Peyer's patch (tissue), 4 donors: ENCODE measurements at regions not wholly inside any gene's neighbourhood (a gene's known extent, or its start where the extent isn't known, plus 50 kb on each side); places are given as distances from the start of the nearest gene placed in this dataset.
"Not testable (repeated sequence)": the region's sequence is repeated elsewhere in the genome, so short reads cannot be mapped to it uniquely, and the experiment has no call there.

Experiments
- DNase-seq, 3 donors: peaks; one replicate each; pipeline ENCODE4 v3.0.0-alpha.2; 2017 to 2019
- H3K27ac ChIP-seq, 4 donors: fragments of 200-600 bp; sonication (generic); one replicate each; pipeline ENCODE4 v1.5.1; 2016 to 2019
- H3K27me3 ChIP-seq, 2 donors: fragments of 200-600 bp; sonication (generic); one replicate each; pipeline ENCODE4 v1.5.1; 2019
- H3K36me3 ChIP-seq, 3 donors: fragments of 200-600 bp; sonication (generic); one replicate each; pipeline ENCODE4 v1.5.1; 2016 to 2019
- H3K4me1 ChIP-seq, 4 donors: fragments of 200-600 bp; sonication (generic); one replicate each; pipeline ENCODE4 v1.5.1; 2016 to 2019
- H3K4me3 ChIP-seq, 4 donors: fragments of 200-600 bp; sonication (generic); 1 replicate in 3 of 4; 2 replicates in 1 of 4; pipeline ENCODE4 v1.5.1; 2016 to 2019; ENCODE audit warnings: mild to moderate bottlenecking in 1 of 4
- H3K9me3 ChIP-seq, 4 donors: fragments of 200-600 bp; sonication (generic); one replicate each; pipeline ENCODE4 v1.5.1; 2016 to 2019; ENCODE audit warnings: mild to moderate bottlenecking in 1 of 4
- CTCF ChIP-seq, 6 experiments: fragments of 450-650 bp in 4 of 6; fragments of 200-600 bp in 2 of 6; sonication (generic) in 1 of 6; IDR thresholded peaks; one replicate each; pipeline ENCODE4 v1.5.1; 2017 to 2019; ENCODE audit warnings: antibody characterized with exemption in 6 of 6, mild to moderate bottlenecking in 3 of 6, moderate library complexity in 1 of 6
- POLR2A ChIP-seq, 2 donors: fragments of 450-650 bp; IDR thresholded peaks; one replicate each; pipeline ENCODE4 v1.5.1; 2017; ENCODE audit warnings: antibody characterized with exemption in 2 of 2, mild to moderate bottlenecking in 2 of 2, moderate library complexity in 2 of 2

- H3K27me3 ChIP-seq, result no peaks in the 10 kb centered on the region
- TF ChIP-seq POLR2A (IDR thresholded peaks at IDR 0.05), result no peak
- no peak for TF ChIP-seq CTCF (IDR thresholded peaks at IDR 0.05)
- H3K4me3 ChIP-seq, result no peak overlapping the region
- no peaks in the 10 kb centered on the region for H3K4me1 ChIP-seq
- no peaks in the 10 kb centered on the region for H3K9me3 ChIP-seq
- DNase-seq, result no peak
- no peak overlapping the region for H3K27ac ChIP-seq
- H3K36me3 ChIP-seq, result no peaks in the 10 kb centered on the region
These were observed 931.7 kb upstream of the HS3ST1 start for GRCh38 chr4:12360391-12360790.

- TF ChIP-seq POLR2A (IDR thresholded peaks at IDR 0.05) (no peak), CTCF (IDR thresholded peaks at IDR 0.05) (no peak)
- Histone ChIP-seq H3K4me1 (no peaks in the 10 kb centered on the region), H3K4me3 (no peak overlapping the region), H3K9me3 (no peaks in the 10 kb centered on the region), H3K27ac (no peak overlapping the region), H3K27me3 (no peaks in the 10 kb centered on the region), H3K36me3 (no peaks in the 10 kb centered on the region)
- DNase-seq, result no peak
These were observed 930.7 kb upstream of the HS3ST1 start for GRCh38 chr4:12359420-12359819.

DNA sequence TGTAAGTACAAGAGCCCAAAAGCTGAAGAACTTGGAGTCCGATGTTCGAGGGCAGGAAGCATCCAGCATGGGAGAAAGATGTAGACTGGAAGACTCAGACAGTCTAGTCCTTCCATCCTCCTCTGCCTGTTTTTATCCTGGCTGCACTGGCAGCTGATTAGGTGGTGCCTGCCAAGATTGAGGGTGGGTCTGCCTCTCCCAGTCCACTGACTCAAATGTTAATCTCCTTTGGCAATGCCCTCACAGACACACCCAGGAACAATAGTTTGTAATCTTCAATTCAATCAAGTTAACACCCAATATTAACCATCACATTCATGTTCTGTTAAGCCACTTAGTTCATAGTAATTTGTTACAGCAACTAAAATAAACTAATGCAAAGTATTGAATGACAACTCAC, 904.4 kb upstream of the HS3ST1 start:
- H3K27ac ChIP-seq, H3K36me3 ChIP-seq, H3K9me3 ChIP-seq, H3K4me1 ChIP-seq, DNase-seq, H3K4me3 ChIP-seq, H3K27me3 ChIP-seq: not testable (repeated sequence)

DNA sequence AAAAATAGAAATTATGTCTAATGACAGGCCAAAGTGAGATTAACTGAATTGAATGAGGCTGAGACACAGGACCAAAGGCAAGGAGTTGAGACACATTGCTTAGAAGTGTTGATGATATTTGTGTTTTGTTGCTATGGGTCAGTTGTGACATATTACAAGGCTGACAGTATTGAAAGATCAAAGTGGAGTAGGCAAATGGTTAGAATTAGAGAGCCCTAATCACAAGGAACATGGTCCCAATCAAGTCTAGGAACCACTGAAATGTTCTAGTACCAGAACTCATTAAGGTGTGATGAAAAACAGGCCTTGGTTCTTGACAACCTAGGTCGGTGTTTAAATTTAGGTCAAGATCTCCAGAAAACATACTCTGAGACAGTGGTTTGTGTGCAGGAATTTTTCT, 896.3 kb upstream of the HS3ST1 start:
- H3K27me3 ChIP-seq, result no peaks in the 10 kb centered on the region
- H3K27ac ChIP-seq, result no peak overlapping the region
- no peaks in the 10 kb centered on the region for H3K36me3 ChIP-seq
- no peak for DNase-seq
- H3K9me3 ChIP-seq, result no peaks in the 10 kb centered on the region
- no peak overlapping the region for H3K4me3 ChIP-seq
- H3K4me1 ChIP-seq, result no peaks in the 10 kb centered on the region
- no peak for TF ChIP-seq CTCF (IDR thresholded peaks at IDR 0.05)

DNA sequence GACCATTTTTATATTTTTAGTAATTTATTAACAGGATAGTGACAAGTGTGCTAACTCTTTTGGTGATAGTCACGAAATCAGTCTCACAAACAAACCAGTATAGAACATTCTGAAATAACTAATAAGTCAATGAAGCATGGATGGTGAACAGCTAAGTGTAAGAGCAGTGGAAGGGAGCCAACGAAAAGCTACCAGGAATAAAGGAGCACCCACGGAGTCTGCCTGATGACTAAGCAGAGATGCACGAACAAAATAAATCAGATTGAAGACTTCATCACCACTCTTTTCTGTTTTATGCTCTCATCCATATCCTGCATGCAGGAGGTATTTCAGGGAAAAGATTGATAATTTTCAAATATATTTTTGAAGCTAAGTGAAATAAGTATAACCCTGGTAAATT, 891.1 kb upstream of the HS3ST1 start:
- Histone ChIP-seq H3K4me1 (no peaks in the 10 kb centered on the region), H3K27ac (no peak overlapping the region), H3K9me3 (no peaks in the 10 kb centered on the region), H3K4me3 (no peak overlapping the region), H3K27me3 (no peaks in the 10 kb centered on the region), H3K36me3 (no peaks in the 10 kb centered on the region)
- TF ChIP-seq CTCF (IDR thresholded peaks at IDR 0.05) (no peak), POLR2A (IDR thresholded peaks at IDR 0.05) (no peak)
- DNase-seq, result no peak

DNA sequence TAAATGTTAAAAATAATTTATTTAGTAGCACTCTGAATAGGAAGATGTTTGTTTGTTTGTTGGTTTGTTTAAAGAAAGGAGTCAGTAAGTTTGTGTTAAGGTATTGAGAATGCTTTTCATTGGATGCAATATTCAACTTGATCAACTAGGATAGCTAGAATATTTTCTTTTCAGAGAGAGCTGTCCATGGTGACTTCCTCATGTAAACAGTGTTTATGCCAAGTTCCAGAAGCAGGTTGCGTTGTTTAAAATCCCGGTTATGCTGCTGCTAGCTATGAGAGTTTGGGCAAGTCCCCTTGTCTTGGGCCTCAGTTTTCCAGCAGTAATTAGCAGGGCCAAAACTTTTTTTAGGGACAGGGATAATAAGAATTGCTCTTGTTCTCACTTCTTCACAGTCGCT, 876.2 kb upstream of the HS3ST1 start:
- no peaks in the 10 kb centered on the region for H3K27me3 ChIP-seq
- no peaks in the 10 kb centered on the region for H3K9me3 ChIP-seq
- DNase-seq, result no peak
- no peaks in the 10 kb centered on the region for H3K36me3 ChIP-seq
- H3K4me1 ChIP-seq, result no peaks in the 10 kb centered on the region
- TF ChIP-seq CTCF (IDR thresholded peaks at IDR 0.05), result no peak
- TF ChIP-seq POLR2A (IDR thresholded peaks at IDR 0.05), result no peak
- no peak overlapping the region for H3K27ac ChIP-seq
- no peak overlapping the region for H3K4me3 ChIP-seq
